ENCODE measurements at regions not wholly inside any gene's neighbourhood (a gene's known extent, or its start where the extent isn't known, plus 50 kb on each side); places are given as distances from the start of the nearest gene placed in this dataset.
"Not testable (repeated sequence)": the region's sequence is repeated elsewhere in the genome, so short reads cannot be mapped to it uniquely, and the experiment has no call there.

DNA sequence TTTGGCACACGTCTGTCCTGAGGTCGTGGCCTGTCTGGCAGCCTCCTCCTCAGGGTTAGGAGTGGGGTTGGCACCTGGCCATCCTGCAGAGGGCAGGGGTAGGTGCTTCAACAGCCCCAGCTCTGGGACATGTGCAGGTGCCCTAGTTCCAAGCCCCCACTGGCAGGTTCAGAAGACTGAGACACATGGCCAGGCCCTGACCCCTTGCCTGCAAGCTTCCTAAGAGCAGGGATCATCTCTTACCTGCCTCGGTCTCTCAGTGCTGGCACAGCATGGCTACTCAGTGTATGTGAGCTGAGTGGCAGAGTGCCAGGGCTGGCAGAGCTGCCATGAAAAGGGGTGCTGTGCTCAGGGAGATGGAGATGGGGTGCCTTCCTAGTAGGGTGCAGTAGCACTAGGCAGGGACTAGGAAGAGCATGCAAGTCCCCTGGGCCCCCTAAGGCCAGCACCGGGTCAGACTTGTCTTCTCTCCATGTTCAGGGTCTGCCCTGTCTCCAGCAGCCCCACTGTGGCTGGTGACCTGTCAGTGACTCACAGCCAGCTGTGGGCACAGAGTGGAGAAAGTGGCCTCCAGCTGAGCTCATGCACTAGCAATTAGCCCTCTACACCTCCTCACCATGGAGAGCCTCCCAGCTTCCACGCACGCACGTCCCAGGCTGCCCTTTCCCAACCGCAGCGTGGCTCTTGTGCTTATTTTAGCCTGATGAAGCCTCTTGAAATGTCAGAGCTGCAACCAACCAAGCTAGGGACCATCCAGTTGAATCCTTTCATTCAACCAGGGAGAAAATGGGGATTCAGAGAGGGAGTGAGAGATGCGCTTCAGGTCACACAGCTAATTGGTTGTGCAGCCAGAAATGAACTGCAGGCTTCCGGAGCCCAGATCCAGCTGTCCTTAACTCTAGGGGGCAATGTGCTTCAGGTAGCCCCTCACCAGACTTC, 116.6 kb downstream of the MRPL14 start:
- DNase-seq: no peak

DNA sequence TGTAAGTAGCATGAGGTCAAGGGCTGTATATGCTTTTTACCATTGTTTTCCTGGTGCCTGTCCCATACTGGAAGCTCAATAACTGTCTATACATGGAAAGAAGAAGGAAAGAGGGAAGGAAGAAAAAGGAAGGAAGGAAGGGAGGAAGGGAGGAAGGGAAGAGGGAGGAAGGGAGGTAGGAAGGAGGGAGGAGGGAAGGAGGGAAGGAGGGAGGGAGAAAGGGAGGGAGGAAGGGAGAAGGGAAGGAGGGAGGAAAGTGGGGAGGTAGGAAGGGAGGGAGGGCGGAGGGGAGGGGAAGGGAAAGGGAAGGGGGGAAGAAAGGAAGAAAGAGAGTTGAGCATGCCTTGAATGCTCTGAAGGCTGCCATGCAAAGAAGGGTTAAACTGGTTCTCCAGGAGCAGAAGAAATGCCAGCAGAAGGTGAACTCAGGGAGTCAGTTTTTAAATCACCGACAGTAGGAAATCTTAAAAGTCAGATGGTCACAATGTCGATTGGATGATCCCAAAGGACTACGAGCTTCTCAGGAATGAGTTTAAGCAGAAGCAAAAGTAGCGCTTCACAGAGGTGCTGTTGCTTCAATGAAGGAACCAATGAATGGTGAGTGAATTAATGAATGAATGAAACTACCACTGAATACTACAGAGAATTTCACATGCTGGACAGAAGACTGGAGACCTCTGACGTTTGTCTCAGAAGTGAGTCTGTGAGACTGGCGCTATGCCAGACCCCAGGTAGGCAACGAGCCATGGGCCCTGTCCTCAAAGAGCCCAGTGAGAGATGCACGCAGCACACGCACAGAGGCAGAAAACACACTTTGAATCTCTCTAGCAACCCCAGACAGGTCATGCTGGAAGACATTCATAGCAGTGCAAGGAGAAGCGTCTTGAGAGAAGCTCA, 117.6 kb downstream of the MRPL14 start:
- DNase-seq: no peak

DNA sequence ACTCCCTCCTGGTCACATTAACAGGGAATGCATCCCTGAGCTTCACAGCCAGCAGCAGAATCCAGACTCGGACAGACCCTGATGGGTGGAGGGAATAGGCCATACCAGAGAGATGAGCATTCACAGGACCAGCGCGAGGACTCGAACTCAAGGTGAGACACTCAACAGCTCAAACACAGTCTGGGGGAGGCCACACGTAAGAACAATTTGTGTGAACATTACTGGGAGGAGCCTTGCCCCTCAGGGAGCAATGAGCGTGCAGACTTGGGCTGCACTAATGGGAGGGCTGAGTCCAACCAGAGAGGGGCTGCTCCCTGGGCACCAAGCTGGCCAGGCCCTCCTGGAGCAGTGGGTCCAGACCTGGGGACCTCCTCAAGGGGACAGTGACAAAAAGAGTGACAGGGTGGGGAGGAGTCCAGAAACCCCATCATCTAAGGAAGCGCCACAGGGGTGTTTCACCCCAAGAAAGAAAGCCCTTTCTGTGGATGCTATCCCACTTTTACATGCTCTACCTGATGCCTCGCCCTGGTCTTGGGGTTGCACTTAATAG, 118.4 kb downstream of the MRPL14 start:
- no peak for DNase-seq

DNA sequence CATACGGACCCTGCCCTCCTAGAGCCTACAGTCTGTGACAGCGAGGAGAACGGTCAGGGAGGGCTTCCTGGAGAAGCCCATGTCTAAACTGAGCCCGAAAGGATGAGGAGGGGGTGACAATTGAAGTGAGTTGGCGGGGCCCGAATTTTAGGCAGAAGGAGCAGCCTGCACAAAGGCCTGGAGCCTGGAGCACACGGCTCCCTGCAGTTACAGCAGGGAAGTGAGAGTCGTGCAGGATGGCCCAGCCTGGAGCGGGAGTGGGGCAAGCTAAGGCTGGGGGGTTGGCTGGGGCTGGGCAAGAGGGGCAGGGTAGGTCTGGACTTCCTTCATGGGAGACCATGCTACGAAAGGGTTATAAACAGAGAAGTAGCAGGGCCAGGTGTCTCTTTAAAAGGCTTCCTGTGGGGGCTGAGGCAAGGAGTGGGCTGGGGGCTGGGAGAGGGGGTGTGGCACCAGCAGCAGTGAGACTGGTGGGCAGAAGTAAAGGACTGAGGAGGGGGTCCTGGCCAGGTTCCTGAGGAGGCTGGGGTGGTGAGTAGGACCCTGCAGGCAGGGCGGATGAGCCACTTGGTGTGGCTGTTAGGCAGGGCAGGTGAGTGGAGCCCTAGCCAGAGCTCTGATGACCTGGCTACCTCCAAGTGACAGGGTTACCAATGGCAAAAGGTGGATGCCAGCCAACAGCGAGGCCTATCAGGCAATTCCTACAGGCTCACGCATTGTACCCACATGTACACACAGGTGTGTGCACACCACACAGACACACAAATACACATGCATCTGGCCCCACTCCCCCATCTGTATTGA, 119.2 kb downstream of the MRPL14 start:
- DNase-seq: no peak

DNA sequence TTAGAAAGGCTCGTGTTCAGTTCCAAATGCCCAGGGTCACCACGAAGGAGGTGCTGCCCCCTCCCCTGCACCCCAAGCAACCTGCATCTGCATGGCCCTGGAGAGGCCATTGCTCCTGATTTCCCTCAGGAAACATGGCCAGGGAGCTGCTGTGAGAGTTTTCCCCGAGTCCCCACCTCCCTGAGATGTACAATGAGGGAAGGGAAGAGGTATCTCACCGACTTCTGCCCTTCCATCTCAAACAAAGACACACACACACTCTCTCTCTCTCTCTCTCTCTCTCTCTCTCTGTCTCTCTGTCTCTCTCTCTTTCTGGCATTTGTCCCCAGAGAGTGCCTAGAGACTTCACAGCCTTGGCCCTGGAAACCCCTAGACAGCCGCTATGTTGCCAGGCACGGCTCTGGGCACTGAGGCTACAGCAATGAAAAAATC, 120.4 kb downstream of the MRPL14 start:
- DNase-seq: no peak

DNA sequence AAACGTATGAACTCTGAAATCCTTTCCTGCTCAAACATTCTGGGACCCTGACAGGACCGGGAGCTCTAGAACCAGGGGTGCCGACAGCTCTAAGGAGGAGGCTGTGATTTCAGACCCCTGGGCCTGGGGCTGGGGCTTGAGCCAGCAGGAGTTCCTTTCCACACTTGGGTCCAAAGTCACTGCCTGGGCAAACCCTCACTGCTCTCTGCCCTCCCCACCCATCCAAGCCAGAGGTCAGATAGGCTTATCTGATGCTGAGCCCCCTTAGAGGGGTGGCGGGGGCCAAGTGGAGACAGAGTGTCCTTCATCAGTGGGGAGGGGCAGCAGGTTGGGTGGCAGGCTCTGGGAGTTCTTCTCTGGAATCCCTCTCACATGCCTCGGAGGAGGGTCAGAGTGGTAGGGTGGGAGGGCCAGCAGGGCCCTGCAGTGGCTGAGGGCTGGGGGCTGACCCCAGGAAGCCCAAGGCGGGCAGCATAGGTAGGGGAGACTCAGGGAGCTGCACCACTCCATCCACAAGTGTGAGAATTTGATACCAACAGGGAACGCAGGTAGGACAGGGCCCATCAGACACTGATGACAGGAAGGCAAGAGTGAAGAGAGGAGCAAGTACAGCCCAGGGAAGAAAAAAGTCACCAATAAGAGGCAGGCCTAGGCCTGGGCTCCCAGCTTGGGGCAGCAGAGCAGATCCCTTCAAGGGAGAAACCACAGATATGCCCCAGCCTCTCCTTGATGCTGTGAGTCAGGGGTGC, 121.0 kb downstream of the MRPL14 start:
- DNase-seq: no peak

DNA sequence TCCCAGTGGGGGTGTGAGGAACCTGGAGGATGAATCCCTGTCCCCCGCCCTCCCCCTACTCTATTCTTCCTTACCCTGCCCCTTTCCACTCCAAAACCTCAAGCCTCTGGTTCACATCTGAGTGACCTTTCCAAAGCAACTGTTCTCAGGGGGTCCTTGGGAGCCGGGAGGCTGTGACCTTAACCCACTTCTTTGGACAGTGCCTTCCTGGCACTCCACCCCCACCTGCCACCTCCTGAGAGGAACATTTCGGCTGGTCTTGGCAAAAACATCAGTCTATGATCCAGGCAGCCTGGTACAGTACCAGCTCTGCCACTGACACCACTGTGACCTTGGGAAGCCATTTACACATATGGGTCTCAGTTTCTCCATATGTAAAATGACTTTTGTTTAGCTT, 121.7 kb downstream of the MRPL14 start:
- no peak for DNase-seq

DNA sequence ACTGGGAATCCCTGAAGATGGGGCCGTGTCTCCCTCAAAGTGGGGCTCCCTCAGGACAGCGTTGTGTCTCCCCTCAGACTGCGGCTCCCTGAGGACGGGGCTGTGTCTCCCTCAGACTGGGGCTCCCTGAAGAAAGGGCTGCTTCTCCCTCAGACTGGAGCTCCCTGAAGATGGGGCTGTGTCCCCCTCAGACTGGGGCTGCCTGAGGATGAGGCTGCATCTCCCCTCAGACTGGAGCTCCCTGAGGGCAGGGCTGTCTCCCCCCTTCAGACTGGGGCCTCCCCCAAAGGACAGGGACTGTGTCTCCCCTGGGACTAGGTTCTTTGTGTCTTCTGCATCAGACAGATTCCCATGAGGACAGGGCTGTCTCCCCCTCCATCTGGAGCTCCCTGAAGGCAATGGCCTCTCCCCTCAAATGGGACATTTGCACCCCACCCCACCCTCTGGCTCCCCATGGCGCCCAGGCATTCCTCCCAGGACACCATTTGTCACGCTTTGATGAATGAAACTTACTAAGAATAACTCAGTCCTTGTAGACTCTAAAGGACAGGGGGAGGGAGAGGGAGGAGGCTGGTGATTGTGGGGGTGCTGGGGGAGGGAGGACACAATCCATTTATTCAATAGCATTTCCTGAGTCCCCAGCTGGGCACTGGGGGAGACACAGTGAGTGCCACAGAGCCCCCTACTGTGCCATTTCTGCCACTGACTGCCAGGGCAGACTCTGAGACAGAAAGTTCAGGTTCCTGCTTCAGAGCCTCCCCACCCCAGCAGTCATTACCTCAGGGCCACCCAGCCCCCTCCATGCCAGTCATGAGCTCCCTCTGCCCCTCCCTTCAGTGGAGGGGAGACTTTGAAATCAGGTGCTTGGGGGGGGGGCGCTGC, 122.4 kb downstream of the MRPL14 start:
- DNase-seq: no peak

DNA sequence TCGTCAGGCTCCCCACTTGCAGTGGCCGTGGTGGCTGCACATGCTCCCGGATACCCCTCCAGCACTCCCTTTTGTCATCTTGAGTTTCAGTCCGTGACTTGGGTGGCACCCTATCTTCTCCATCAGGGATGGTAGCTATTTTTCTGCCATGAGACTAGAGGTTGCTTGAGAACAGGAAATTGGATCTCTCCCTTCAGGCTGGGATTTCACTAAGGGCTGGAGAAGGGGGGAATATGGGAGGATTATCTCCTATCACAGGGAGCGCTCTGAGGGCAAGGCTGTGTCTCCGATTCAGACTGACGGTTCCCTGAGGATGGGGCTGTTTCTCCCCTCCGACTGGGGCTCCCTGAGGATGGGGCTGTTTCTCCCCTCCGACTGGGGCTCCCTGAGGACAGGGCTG, 123.1 kb downstream of the MRPL14 start:
- DNase-seq: no peak

DNA sequence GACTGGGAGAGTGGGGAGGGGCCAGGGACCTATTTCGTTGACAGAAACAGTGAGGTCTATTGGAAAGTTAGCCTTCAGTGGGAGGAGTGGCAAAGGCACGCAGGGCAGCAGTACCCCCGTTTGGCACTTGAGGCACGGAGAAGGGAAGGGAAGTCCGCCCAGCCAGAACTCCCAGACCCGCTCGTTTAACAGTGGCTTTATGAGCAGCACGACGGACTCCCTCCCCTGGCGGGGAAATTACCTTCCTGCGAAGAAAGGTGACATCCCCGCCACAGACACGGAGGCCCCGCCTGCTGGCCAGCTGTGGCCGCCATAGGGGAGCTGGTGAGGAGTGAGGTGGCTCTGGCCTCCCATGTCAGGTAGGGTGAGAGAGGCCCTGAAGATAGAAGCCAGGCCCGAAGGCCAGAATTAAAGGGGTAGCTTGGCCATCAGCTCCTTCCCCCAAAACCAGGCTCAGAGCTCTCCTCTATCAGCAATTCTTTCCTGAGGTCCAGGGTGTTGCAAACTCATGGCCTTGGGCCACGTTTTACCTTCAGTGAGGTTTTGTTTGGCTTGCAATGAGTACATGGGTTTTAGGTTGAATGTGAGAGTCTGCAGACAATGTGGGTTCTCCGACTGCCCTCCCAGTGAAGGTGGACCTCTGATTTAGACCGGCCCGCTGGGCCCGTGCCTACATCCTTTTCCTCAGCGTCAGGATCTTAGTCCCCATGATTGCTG, 123.7 kb downstream of the MRPL14 start:
- DNase-seq: no peak

DNA sequence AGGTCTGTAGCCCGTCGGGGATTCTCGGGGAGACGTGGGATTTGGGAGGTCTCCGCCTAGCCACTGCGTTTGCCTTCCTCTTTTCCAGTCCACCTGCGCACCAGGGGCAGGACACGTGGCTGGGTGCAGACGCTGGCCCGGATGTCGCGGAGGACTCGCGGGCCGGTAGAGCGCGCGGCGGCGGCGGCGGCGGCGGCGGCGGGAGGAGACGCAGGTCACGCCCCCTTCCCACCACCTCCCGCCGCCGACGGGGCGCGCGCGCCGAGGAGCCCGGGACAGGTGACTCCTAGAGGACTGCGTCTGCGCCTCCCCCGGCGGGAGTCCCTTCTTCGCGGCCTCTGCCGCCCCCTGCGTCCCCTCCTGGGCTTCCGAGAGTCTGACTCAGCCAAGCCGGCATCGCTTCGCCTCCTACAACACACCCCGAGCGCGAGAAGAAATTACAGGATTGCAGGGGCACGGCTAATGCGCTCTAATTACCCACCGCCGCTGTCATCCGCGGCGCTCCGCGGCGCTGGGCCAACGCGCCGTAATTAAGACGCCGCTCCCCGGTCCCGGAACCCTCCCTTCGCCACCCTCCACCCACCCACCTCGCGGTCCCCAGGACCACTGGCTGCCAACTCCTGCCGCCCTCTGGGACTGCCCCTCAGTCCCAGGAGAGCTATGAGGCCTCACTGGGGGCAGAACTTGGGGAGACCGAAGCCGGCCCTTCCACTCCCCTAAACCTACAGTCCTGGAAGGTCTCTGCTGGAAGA, 124.5 kb downstream of the MRPL14 start:
- DNase-seq: no peak

DNA sequence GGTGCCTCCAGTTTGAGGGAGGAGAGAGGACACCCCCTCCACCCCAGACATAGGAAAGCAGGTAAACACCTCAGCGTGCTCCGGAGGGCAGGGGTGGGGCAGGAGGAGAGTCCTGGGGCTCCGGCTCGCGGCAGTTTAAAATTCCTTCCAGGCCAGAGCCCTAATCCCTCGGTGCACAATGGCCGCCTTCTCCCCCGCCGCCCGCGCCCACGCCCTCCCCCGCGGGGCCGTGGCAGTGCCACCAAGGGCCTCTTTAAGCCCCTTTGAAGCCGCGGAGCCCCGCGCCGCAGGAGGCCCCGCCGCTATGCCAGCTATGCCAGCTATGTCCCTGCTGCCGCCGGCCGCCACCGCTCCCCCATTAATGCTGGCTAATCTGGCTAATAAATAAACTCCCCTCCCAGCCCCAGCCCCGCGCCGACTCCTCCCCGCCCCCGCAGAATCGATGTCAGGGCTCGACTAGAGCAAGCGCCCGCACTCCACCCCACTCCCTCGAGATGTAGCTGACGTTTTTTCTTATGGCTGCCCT, 125.1 kb downstream of the MRPL14 start:
- no peak for DNase-seq

DNA sequence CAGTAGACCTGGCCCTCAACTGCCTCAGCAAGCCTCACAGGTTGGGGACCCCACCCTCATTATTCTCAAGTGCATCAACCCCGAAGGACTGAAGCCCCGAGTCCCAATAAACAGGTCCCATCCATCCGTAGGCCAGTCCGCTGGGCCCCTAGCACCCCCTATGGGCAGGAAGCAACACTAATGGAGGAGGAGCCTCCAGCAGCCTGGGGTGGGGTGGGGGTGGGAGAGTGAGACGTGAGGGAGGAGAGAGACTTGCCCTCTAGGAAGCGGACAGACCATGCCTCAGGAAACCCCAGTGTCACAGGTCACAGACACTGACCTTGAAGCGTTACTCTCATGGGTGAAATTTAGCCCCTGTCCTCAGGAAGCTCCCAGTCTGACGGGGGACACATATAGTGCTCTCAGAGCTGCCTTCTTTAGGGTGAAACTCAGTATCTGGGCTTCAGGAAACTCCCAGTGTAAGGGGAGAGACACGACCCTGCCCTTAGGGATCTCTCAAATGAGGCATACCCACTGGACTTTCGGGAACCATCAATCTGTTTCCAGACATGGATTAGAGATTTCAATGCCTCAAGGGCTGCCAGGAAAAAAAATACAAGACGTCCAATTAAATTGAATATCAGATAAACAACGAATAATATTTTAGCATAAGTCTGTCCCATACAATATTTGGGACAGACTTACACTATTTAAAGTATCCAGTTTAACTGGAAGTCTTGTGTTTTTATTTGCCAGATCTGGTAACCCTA, 125.8 kb downstream of the MRPL14 start:
- DNase-seq: no peak

DNA sequence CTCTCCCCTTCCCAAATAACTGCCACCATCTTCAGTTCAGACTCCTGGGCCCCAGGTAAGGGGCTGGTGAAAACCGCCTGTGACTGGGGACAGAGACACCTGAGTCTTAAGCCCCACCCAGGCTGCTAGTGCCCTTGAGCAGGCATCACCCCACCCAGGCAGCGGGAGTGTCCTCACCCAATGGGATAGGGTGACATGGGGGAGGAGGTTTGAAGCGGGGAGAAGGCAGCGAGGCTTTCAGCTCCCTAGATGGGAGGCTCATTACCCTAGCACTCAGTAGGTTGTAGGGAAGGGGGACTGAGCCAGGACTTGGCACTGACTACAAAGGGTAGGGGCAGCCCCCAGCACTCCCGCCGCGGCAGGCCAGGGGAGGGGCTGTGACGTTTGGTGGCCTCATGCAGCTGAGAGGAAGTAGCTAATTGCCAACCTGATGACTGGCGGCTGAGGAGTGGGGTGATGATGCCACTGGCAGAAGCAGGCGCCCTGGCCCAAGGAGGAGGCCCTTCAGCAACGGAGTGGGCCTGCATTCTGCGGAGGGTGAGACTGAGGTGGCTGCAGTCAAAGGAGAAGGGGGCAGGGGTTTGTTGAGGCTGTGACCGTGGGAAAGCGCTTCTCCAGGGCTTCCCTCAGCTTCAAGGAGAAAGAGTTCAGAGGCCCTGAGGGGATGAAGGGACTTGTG, 126.9 kb downstream of the MRPL14 start:
- DNase-seq: no peak

DNA sequence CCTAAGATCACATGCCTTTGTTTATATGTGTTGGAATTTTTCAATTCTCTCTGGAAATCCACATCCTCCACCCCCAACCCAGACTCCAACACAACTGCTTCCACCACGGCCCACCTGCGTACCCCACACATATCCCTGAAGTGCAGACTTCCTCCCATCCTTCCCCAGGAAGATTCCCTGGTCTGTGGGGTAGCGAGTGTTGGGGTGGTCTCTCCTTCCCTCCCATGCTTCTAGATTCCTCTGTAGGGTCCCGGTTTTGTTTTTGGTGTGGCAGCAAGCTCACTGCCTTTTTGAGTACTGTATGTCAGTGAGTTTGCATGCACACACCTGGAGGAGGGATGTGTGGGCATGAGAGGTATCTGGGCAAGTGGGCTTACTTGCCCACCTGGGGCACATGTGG, 127.6 kb downstream of the MRPL14 start:
- no peak for DNase-seq

DNA sequence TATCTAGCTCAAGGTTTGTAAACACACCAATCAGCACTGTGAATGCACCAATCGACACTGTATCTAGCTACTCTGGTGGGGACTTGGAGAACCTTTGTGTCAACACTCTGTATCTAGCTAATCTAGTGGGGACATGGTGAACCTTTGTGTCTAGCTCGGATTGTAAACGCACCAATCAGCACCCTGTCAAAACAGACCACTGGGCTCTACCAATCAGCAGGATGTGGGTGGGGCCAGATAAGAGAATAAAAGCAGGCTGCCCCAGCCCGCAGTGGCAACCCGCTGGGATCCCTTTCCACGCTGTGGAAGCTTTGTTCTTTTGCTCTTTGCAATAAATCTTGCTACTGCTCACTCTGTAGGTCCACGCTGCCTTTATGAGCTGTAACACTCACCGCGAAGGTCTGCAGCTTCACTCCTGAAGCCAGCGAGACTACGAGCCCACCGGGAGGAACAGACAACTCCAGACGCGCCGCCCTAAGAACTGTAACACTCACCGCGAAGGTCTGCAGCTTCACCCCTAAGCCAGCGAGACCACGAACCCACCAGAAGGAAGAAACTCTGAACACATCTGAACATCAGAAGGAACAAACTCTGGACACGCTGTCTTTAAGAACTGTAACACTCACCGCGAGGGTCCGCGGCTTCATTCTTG, 128.5 kb downstream of the MRPL14 start:
- DNase-seq: not testable (repeated sequence)

DNA sequence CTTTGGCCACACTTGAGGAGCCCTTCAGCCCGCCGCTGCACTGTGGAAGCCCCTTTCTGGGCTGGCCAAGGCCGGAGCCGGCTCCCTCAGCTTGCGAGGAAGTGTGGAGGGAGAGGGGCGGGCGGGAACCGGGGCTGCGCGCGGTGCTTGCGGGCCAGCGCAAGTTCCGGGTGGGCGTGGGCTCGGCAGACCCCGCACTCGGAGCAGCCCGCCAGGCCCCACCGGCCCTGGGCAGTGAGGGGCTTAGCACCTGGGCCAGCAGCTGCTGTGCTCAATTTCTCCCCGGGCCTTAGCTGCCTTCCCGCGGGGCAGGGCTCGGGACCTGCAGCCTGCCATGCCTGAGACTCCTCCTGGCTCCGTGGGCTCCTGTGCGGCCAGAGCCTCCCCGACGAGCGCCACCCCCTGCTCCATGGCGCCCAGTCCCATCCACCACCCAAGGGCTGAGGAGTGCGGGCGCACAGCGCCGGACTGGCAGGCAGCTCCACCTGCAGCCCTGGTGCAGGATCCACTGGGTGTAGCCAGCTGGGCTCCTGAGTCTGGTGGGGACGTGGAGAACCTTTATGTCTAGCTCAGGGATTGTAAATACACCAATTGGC, 129.2 kb downstream of the MRPL14 start:
- not testable (repeated sequence) for DNase-seq

Measured in AML-193 (cell line).